ENCODE measurements at regions not wholly inside any gene's neighbourhood (a gene's known extent, or its start where the extent isn't known, plus 50 kb on each side); places are given as distances from the start of the nearest gene placed in this dataset.

DNA sequence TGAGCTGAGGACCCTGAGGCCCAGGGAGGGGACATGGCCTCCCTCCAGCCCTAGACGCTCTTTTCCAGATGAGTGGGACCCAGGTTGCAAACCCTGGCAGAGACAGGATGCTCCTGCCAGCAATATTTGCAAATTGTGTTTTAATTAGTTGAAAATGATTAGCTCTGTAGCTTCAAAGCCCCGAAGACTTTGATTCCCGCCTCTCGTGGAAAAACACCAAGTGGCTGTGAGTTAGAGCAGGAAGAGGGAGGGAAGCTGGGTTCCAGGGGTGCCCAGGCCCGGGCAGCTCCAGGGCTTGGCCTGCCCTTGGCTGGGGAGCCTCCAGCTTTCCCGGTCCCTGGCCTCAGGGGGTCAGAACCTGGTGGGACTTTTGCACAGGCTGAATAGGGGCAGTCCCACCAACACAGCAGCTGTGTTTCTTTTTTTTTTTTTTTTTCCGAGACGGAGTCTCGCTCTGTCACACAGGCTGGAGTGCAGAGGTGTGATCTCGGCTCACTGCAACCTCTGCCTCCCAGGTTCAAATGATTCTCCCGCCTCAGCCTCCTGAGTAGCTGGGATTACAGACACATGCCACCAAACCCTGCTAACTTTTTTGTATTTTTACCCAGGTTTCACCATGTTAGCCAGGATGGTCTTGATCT, 101.6 kb upstream of the RTL6 start:
- TF ChIP-seq SP1 (CRISPR knock-in tag; conservative IDR thresholded peaks at IDR 0.05) (no peak), TEAD1 (CRISPR knock-in tag; IDR thresholded peaks at IDR 0.05) (no peak), CREM (CRISPR knock-in tag; IDR thresholded peaks at IDR 0.05) (no peak), ZNF138 (CRISPR knock-in tag; conservative IDR thresholded peaks at IDR 0.05) (no peak), KAT7 (CRISPR knock-in tag; IDR thresholded peaks at IDR 0.05; ENCODE audit: borderline replicate concordance) (no peak), CBFB (CRISPR knock-in tag; IDR thresholded peaks at IDR 0.05; ENCODE audit: low read depth) (no peak), IRF2 (CRISPR knock-in tag; IDR thresholded peaks at IDR 0.05; ENCODE audit: borderline replicate concordance, low read depth) (no peak), ZNF232 (CRISPR knock-in tag; IDR thresholded peaks at IDR 0.05) (no peak)
- TF ChIP-seq, protein P1, sequence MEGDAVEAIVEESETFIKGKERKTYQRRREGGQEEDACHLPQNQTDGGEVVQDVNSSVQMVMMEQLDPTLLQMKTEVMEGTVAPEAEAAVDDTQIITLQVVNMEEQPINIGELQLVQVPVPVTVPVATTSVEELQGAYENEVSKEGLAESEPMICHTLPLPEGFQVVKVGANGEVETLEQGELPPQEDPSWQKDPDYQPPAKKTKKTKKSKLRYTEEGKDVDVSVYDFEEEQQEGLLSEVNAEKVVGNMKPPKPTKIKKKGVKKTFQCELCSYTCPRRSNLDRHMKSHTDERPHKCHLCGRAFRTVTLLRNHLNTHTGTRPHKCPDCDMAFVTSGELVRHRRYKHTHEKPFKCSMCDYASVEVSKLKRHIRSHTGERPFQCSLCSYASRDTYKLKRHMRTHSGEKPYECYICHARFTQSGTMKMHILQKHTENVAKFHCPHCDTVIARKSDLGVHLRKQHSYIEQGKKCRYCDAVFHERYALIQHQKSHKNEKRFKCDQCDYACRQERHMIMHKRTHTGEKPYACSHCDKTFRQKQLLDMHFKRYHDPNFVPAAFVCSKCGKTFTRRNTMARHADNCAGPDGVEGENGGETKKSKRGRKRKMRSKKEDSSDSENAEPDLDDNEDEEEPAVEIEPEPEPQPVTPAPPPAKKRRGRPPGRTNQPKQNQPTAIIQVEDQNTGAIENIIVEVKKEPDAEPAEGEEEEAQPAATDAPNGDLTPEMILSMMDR (IDR thresholded peaks at IDR 0.05): no peak

Data from WTC11 (cell line).